HepG2 (cell line): ENCODE measurements at regions not wholly inside any gene's neighbourhood (a gene's known extent, or its start where the extent isn't known, plus 50 kb on each side); places are given as distances from the start of the nearest gene placed in this dataset.

Experiments used
- ATAC-seq: fragments of 200-7000 bp; cut with Tn5 transposase; 3 replicates; pipeline ENCODE4 v1.9.1; 2020; ENCODE audit warnings: mild to moderate bottlenecking, moderate library complexity
- BruUV-seq: library from RNA; stranded (reverse); fragments of 400-500 nt; replicated peaks from 2 replicates; lab custom pipeline; 2021; lab: Mats Ljungman, UMichigan
- CTCF ChIA-PET: fragments of 300-600 bp; formaldehyde crosslinking; extraction: SDS; loops from one replicate; lab custom pipeline; 2021; ENCODE audit warnings: low total read pairs, inconsistent platforms, low intra/inter-chr PET ratio; lab: Yijun Ruan, JAX
- POLR2A ChIA-PET: fragments of 350-600 bp; sonication (Branson Sonifier 250); formaldehyde crosslinking; loops from one replicate; lab custom pipeline; 2020; ENCODE audit warnings: antibody characterized with exemption, inconsistent platforms; lab: Yijun Ruan, JAX
- DNase-seq: peaks from one replicate; pipeline ENCODE4 v3.0.0-alpha.2; 2015; ENCODE audit warnings: low spot score
- FAIRE-seq: peaks from 3 replicates; lab custom pipeline; 2011; peaks lifted over from hg19 to GRCh38; lab: Jason Lieb, UNC
- H2AFZ ChIP-seq: one replicate; pipeline ENCODE4 v1.6.1; 2011; ENCODE audit warnings: low read length, inconsistent platforms
- H3K27ac ChIP-seq: fragments of 300-600 bp; 3 replicates; pipeline ENCODE4 v1.8.0; 2011; ENCODE audit warnings: mixed run types, mild to moderate bottlenecking, mixed read lengths, low read length, inconsistent platforms; ENCODE audit not compliant: insufficient read depth; ENCODE audit errors: extremely low read length
- H3K27me3 ChIP-seq, 2 experiments: fragments of 200-600 bp in 1 of 2; 2 replicates in 1 of 2; 3 replicates in 1 of 2; pipeline versions ENCODE4 v1.6.0 to v1.8.0; 2011; ENCODE audit warnings: low read length in 2 of 2, mild to moderate bottlenecking in 2 of 2, moderate library complexity in 2 of 2, inconsistent platforms in 1 of 2; ENCODE audit not compliant: insufficient read depth in 2 of 2, control insufficient read depth in 1 of 2
- H3K36me3 ChIP-seq, 2 experiments: fragments of 200-600 bp in 1 of 2; replicated peaks in 1 of 2; 2 replicates in 1 of 2; 3 replicates in 1 of 2; pipeline versions ENCODE4 v1.5.1 to v1.8.0; 2011; ENCODE audit warnings: low read length in 2 of 2, inconsistent platforms in 1 of 2; ENCODE audit not compliant: insufficient read depth in 2 of 2, control insufficient read depth in 1 of 2
- H3K4me1 ChIP-seq: 2 replicates; pipeline ENCODE4 v1.5.1; 2012; ENCODE audit warnings: low read length, inconsistent platforms; ENCODE audit not compliant: insufficient read depth
- H3K4me2 ChIP-seq: 2 replicates; pipeline ENCODE4 v1.6.0; 2011; ENCODE audit warnings: low read depth, low read length, inconsistent platforms
- H3K4me3 ChIP-seq, 3 experiments: fragments of 200-600 bp in 1 of 3; sonication (generic), shearing (Covaris generic) in 1 of 3; replicated peaks in 1 of 3; 2 replicates each; pipeline ENCODE4 v1.5.1; 2011 to 2016; ENCODE audit warnings: low read length in 3 of 3, inconsistent platforms in 2 of 3, low read depth in 2 of 3, mild to moderate bottlenecking in 2 of 3, control low read depth in 1 of 3, mixed read lengths in 1 of 3; ENCODE audit not compliant: insufficient read depth in 1 of 3
- H3K79me2 ChIP-seq: one replicate; pipeline ENCODE4 v1.6.1; 2011; ENCODE audit warnings: low read length, inconsistent platforms; ENCODE audit not compliant: insufficient read depth
- H3K9ac ChIP-seq: 2 replicates; pipeline ENCODE4 v1.6.0; 2011; ENCODE audit warnings: mild to moderate bottlenecking, low read depth, low read length, inconsistent platforms; ENCODE audit not compliant: insufficient read depth
- H3K9me3 ChIP-seq: 2 replicates; pipeline ENCODE4 v1.5.1; 2012; ENCODE audit warnings: mild to moderate bottlenecking, low read length
- H4K20me1 ChIP-seq: 2 replicates; pipeline ENCODE4 v1.6.0; 2011; ENCODE audit warnings: inconsistent platforms, mild to moderate bottlenecking, low read length, moderate library complexity; ENCODE audit not compliant: insufficient read depth
- ATF7-NPFF ChIP-seq: sonication (generic); formaldehyde crosslinking; IDR thresholded peaks from 2 replicates; pipeline ENCODE4 v1.8.1; 2023; ENCODE audit warnings: mild to moderate bottlenecking, low read depth, missing genetic modification reagents, moderate library complexity
- BRD4 ChIP-seq: sonication (generic); formaldehyde crosslinking; IDR thresholded peaks from 2 replicates; pipeline ENCODE4 v1.4.0; 2020; ENCODE audit warnings: missing genetic modification reagents
- CCAR2 ChIP-seq: fragments of 200-400 bp; formaldehyde crosslinking; optimal IDR thresholded peaks from 2 replicates; pipeline ENCODE3; 2018; ENCODE audit warnings: low read depth, mild to moderate bottlenecking, low read length, moderate library complexity
- HNF4A ChIP-seq: sonication (generic); formaldehyde crosslinking; IDR thresholded peaks from 2 replicates; pipeline ENCODE4 v1.4.0; 2020; ENCODE audit warnings: missing genetic modification reagents
- MZF1 ChIP-seq: sonication (generic); formaldehyde crosslinking; IDR thresholded peaks from 2 replicates; pipeline ENCODE4 v1.8.1; 2023; ENCODE audit warnings: mild to moderate bottlenecking, missing genetic modification reagents, borderline replicate concordance
- PCBP1 ChIP-seq: fragments of 200-400 bp; formaldehyde crosslinking; IDR thresholded peaks from 2 replicates; pipeline ENCODE4 v1.6.1; 2017; ENCODE audit warnings: mild to moderate bottlenecking, low read depth, low read length, borderline replicate concordance
- WIZ ChIP-seq: sonication (generic); formaldehyde crosslinking; IDR thresholded peaks from 2 replicates; pipeline ENCODE4 v1.5.1; 2020; ENCODE audit warnings: mild to moderate bottlenecking, missing genetic modification reagents
- XBP1 ChIP-seq: sonication (generic); formaldehyde crosslinking; IDR thresholded peaks from 2 replicates; pipeline ENCODE4 v1.5.0; 2020; ENCODE audit warnings: missing genetic modification reagents
- ZNF619 ChIP-seq: sonication (generic); formaldehyde crosslinking; IDR thresholded peaks from 2 replicates; pipeline ENCODE4 v1.4.0; 2020; ENCODE audit warnings: mild to moderate bottlenecking, missing genetic modification reagents
- WGBS: methylation state at CpG from one replicate; pipeline ENCODE4 v1.1.6; 2017; ENCODE audit warnings: low lambda C conversion rate; 5-methylcytosine and 5-hydroxymethylcytosine counted together
- in situ Hi-C: cut with HindIII; loops from 2 replicates; pipeline ENCODE4 v1.10.0; 2017; ENCODE audit warnings: low pct_unique_long_range_greater_than_20kb; ENCODE audit not compliant: extremely low pct_ligation_motif_present
- intact Hi-C: fragments of 100-400 bp; cut with micrococcal nuclease; formaldehyde crosslinking; loops from one replicate; pipeline ENCODE4 v1.10.0; 2022; ENCODE audit not compliant: unreplicated experiment
- TF ChIP-seq, protein P1 (sequence below): sonication (generic); formaldehyde crosslinking; IDR thresholded peaks from 2 replicates; pipeline ENCODE4 v1.4.0; 2020; ENCODE audit warnings: missing genetic modification reagents, mild to moderate bottlenecking, borderline replicate concordance

DNA sequence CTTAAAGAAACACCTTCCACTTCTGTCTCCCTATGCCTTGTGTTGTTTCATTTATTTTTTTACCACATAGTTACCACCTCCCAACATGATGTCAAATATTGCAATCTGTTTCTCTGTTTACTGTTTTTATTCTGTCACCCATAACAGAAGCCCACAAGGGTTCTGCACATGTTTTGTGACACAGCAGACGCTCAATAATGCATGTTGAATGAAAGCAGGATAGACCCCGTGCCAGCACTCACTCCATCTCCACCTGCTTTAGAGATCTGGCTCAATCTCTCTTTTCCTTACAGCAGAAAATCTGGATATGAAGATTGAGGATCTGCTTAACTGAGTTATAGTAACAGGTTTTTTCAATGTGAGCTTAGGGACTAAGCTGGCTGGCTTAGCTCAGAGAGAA, 116.8 kb upstream of the NUDT10 start:
- H3K9ac ChIP-seq, result no peak overlapping the region
- in situ Hi-C loops, result no loop called here
- no TSS peak for BruUV-seq
- intact Hi-C loops, result no loop called here
- WGBS, result 0% methylated on average over 2 of the region's 2 CpGs
- H3K27ac ChIP-seq, result no peak overlapping the region
- H3K4me2 ChIP-seq, result no peak overlapping the region
- ATAC-seq, result no peak
- DNase-seq, result no peak
- H2AFZ ChIP-seq, result no peak overlapping the region
- H3K4me1 ChIP-seq, result no peaks in the 10 kb centered on the region
- ChIA-PET POLR2A (no interaction called here), CTCF (no interaction called here)
- TF ChIP-seq MZF1 (CRISPR knock-in tag), result no peak
- H3K79me2 ChIP-seq, result no peaks in the 10 kb centered on the region
- no peak for FAIRE-seq
- no peaks in the 10 kb centered on the region for H3K36me3 ChIP-seq
- H3K9me3 ChIP-seq, result no peaks in the 10 kb centered on the region
- no peaks in the 10 kb centered on the region for H4K20me1 ChIP-seq
- H3K4me3 ChIP-seq, result no peak overlapping the region
- H3K27me3 ChIP-seq, result no peaks in the 10 kb centered on the region

DNA sequence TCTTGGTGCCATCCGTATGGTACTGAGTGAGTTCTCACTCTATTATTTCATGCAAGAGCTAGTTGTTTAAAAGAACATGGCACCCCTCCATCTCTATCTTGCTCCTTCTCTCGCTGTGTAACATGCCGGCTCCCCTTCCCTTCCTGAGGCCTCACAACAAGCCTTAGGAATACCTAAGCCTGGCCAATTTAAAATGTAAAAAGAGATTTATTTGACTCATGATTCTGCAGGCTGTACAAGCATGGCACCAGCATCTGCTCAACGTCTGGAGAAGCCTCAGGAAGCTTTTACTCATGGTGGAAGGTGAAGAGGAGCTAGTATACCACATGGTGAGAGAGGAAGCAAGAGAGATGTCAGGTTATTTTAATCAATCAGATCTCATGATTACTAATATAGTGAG, 90.4 kb upstream of the NUDT10 start:
- TF ChIP-seq BRD4 (no peak), ATF7-NPFF (CRISPR knock-in tag) (no peak), CCAR2 (no peak), HNF4A (no peak), ZNF619 (CRISPR knock-in tag) (no peak), WIZ (CRISPR knock-in tag) (no peak), XBP1 (CRISPR knock-in tag) (no peak), PCBP1 (no peak)
- TF ChIP-seq, protein P1, sequence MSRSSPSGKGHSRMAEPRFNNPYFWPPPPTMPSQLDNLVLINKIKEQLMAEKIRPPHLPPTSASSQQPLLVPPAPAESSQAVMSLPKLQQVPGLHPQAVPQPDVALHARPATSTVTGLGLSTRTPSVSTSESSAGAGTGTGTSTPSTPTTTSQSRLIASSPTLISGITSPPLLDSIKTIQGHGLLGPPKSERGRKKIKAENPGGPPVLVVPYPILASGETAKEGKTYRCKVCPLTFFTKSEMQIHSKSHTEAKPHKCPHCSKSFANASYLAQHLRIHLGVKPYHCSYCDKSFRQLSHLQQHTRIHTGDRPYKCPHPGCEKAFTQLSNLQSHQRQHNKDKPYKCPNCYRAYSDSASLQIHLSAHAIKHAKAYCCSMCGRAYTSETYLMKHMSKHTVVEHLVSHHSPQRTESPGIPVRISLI, result no peak
- Histone ChIP-seq H3K79me2 (no peaks in the 10 kb centered on the region), H3K4me3 (no peak overlapping the region), H2AFZ (no peak overlapping the region), H4K20me1 (no peaks in the 10 kb centered on the region), H3K27me3 (no peaks in the 10 kb centered on the region), H3K4me2 (no peak overlapping the region), H3K36me3 (no peaks in the 10 kb centered on the region), H3K4me1 (no peaks in the 10 kb centered on the region), H3K9me3 (no peaks in the 10 kb centered on the region; the same call in 1 of the 2 replicates), H3K9ac (no peak overlapping the region), H3K27ac (no peak overlapping the region)
- no peak for FAIRE-seq
- no peak for ATAC-seq
- BruUV-seq, result no TSS peak
- in situ Hi-C loops, result no loop called here
- intact Hi-C loops, result no loop called here
- POLR2A ChIA-PET, result no interaction called here
- 5% methylated on average over 3 of the region's 4 CpGs for WGBS
- CTCF ChIA-PET, result no interaction called here
- no peak for DNase-seq
